ENCODE measurements at regions not wholly inside any gene's neighbourhood (a gene's known extent, or its start where the extent isn't known, plus 50 kb on each side); places are given as distances from the start of the nearest gene placed in this dataset.

GRCh38 chr9:135036861-135037465, 50.5 kb upstream of the OLFM1 start:
- no peak for DNase-seq (ENCODE audit: low spot score)

GRCh38 chr9:135037521-135038250, 49.8 kb upstream of the OLFM1 start:
- DNase-seq (ENCODE audit: low spot score) = no peak
- TF ChIP-seq CTCF (IDR thresholded peaks at IDR 0.05; ENCODE audit: extremely low read depth, missing control alignments) = no peak

More at GRCh38 chr9:135036861-135037465, 50.5 kb upstream of the OLFM1 start:
- no peak for TF ChIP-seq CTCF (IDR thresholded peaks at IDR 0.05; ENCODE audit: extremely low read depth, missing control alignments)
